ENCODE measurements at regions not wholly inside any gene's neighbourhood (a gene's known extent, or its start where the extent isn't known, plus 50 kb on each side); places are given as distances from the start of the nearest gene placed in this dataset.
"Not testable (repeated sequence)": the region's sequence is repeated elsewhere in the genome, so short reads cannot be mapped to it uniquely, and the experiment has no call there.

DNA sequence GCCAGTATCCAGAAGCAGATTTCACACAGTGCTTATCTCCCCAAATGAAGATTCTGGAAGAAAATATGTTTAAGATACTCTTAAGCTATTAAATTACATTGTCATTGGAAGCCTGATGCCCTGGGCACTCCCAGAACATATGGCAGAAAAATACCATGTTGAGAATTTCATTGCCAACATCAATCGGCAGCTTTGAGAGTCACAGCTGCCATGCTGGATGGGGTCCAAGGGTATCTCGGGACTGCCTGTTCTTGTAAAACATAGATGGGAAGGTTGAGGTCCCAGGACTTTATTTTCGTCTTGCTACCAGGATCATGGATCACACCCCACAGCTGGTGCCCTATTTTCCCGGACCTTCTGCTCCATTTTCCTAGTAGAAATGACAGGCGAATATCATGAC is 632.5 kb downstream of the SUCLG1 start:
- Histone ChIP-seq H3K36me3 (ENCODE audit: control insufficient read depth in 2 of 3, insufficient read depth in 3 of 3, low read length in 3 of 3) (no peaks in the 10 kb centered on the region), H3K9me3 (ENCODE audit: control insufficient read depth in 2 of 3, low read length in 3 of 3) (no peaks in the 10 kb centered on the region), H3K4me3 (ENCODE audit: low read length) (no peak overlapping the region), H3K27ac (ENCODE audit: low read depth, low read length) (no peak overlapping the region), H3K27me3 (ENCODE audit: control insufficient read depth in 2 of 2, insufficient read depth in 2 of 2, low read length in 2 of 2) (no peaks in the 10 kb centered on the region), H3K4me1 (ENCODE audit: control insufficient read depth in 2 of 2, insufficient read depth in 2 of 2, low read length in 2 of 2) (no peaks in the 10 kb centered on the region)
- no peak overlapping the region for H3K27ac Mint-ChIP-seq
- no peaks in the 10 kb centered on the region for H3K36me3 Mint-ChIP-seq
- H3K27me3 Mint-ChIP-seq: peaks cover 0 to 7% (median 0%) of the 10 kb centered on the region in 5 donors
- H3K9me3 Mint-ChIP-seq: peaks cover 0 to 6% (median 0%) of the 10 kb centered on the region in 11 donors
- POLR2A ChIA-PET: no interaction called here
- intact Hi-C loops (cut with micrococcal nuclease): no loop called here
- DNase-seq (no peak), ATAC-seq (no peak)
- no peak overlapping the region for H3K4me3 Mint-ChIP-seq
- CTCF ChIA-PET: no interaction called here
- H3K4me1 Mint-ChIP-seq: no peaks in the 10 kb centered on the region

DNA sequence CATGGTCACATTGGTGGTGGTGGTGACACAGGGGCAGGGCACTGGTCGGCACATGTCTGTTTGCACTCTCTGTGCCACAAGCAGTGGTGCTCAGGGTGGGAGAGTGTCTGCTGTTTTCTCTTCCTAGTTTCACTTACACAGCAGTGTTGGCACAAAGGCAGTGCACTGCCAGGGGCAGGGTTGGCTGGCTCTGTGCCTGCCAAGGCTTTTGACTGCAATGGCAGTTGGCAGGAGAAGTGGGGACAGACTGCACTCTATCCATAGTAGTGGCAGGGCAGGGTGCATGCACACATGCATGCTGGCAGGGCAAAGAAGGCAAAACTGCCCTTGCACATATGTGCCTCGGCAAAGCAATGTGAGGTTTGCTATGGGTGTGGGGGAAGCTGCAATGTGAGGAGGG is 635.9 kb downstream of the SUCLG1 start:
- Histone ChIP-seq H3K27me3 (ENCODE audit: control insufficient read depth in 2 of 2, insufficient read depth in 2 of 2, low read length in 2 of 2) (no peaks in the 10 kb centered on the region), H3K4me1 (ENCODE audit: control insufficient read depth in 2 of 2, insufficient read depth in 2 of 2, low read length in 2 of 2) (no peaks in the 10 kb centered on the region), H3K9me3 (ENCODE audit: control insufficient read depth in 2 of 3, low read length in 3 of 3) (no peaks in the 10 kb centered on the region), H3K4me3 (ENCODE audit: low read length) (no peak overlapping the region), H3K36me3 (ENCODE audit: control insufficient read depth in 2 of 3, insufficient read depth in 3 of 3, low read length in 3 of 3) (no peaks in the 10 kb centered on the region), H3K27ac (ENCODE audit: low read depth, low read length) (no peak overlapping the region)
- Mint-ChIP-seq H3K27me3 (peaks cover 0 to 7% (median 0%) of the 10 kb centered on the region in 5 donors), H3K36me3 (no peaks in the 10 kb centered on the region), H3K4me1 (no peaks in the 10 kb centered on the region), H3K9me3 (peaks cover 0 to 6% (median 0%) of the 10 kb centered on the region in 11 donors), H3K4me3 (no peak overlapping the region), H3K27ac (no peak overlapping the region)
- DNase-seq: no peak
- ChIA-PET CTCF (no interaction called here), POLR2A (no interaction called here)
- ATAC-seq: no peak
- intact Hi-C loops (cut with micrococcal nuclease): no loop called here

DNA sequence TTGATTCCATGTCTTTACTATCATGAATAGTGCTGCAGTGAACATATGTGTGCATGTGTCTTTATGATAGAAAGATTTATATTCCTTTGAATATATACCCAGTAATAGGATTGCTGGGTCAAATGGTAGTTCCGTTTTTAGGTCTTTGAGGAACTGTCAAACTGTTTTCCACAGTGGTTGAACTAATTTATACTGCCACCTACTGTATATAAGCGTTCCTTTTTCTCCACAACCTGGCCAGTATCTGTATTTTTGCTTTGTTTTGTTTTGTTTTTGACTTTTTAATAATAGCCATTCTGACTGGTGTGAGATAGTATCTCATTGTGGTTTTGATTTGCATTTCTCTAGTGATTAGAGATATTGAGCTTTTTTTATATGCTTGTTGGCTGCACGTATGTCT is 641.6 kb downstream of the SUCLG1 start:
- CTCF ChIA-PET: no interaction called here
- no peaks in the 10 kb centered on the region for H3K27me3 Mint-ChIP-seq

DNA sequence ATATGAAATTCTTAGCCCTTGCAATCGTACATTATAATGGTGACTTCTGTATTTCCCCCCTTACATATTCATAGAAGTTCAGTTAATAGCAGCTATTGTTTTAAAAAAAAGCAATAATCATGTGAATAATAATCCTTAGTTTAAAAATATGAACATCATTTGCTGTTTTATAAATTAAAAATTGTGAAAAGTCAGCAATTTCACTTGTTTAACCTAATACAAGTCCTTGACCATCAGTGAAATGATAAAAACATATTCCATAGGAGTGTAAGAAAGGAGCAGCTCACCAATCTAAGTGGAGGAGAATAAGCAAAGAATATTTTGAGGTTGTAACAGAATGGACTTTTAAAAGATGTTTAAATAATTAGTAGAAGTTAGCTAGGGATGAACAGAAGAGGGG is 650.2 kb downstream of the SUCLG1 start:
- no peak overlapping the region for H3K4me3 Mint-ChIP-seq
- ChIA-PET POLR2A (no interaction called here), CTCF (no interaction called here)
- intact Hi-C loops (cut with micrococcal nuclease): no loop called here
- no peak for ATAC-seq
- no peak for DNase-seq
- no peaks in the 10 kb centered on the region for H3K4me1 ChIP-seq (ENCODE audit: control insufficient read depth in 2 of 2, insufficient read depth in 2 of 2, low read length in 2 of 2)
- no peaks in the 10 kb centered on the region for H3K4me1 Mint-ChIP-seq
- H3K36me3 Mint-ChIP-seq: no peaks in the 10 kb centered on the region
- peaks cover 0 to 6% (median 0%) of the 10 kb centered on the region in 11 donors for H3K9me3 Mint-ChIP-seq
- no peaks in the 10 kb centered on the region for H3K36me3 ChIP-seq (ENCODE audit: control insufficient read depth in 2 of 3, insufficient read depth in 3 of 3, low read length in 3 of 3)
- peaks cover 0 to 5% (median 0%) of the 10 kb centered on the region in 5 donors for H3K27me3 Mint-ChIP-seq
- no peaks in the 10 kb centered on the region for H3K9me3 ChIP-seq (ENCODE audit: control insufficient read depth in 2 of 3, low read length in 3 of 3)
- H3K4me3 ChIP-seq (ENCODE audit: low read length): no peak overlapping the region
- no peak overlapping the region for H3K27ac Mint-ChIP-seq
- H3K27ac ChIP-seq (ENCODE audit: low read depth, low read length): no peak overlapping the region
- no peaks in the 10 kb centered on the region for H3K27me3 ChIP-seq (ENCODE audit: control insufficient read depth in 2 of 2, insufficient read depth in 2 of 2, low read length in 2 of 2)

More for the DNA sequence above, 641.6 kb downstream of the SUCLG1 start:
- Mint-ChIP-seq H3K9me3 (peaks cover 0 to 6% (median 0%) of the 10 kb centered on the region in 11 donors), H3K36me3 (no peaks in the 10 kb centered on the region), H3K4me3 (no peak overlapping the region), H3K4me1 (no peaks in the 10 kb centered on the region), H3K27ac (no peak overlapping the region)
- Histone ChIP-seq H3K9me3 (ENCODE audit: control insufficient read depth in 2 of 3, low read length in 3 of 3) (no peaks in the 10 kb centered on the region), H3K4me3 (ENCODE audit: low read length) (no peak overlapping the region), H3K27me3 (ENCODE audit: control insufficient read depth in 2 of 2, insufficient read depth in 2 of 2, low read length in 2 of 2) (no peaks in the 10 kb centered on the region), H3K27ac (ENCODE audit: low read depth, low read length) (no peak overlapping the region), H3K4me1 (ENCODE audit: control insufficient read depth in 2 of 2, insufficient read depth in 2 of 2, low read length in 2 of 2) (no peaks in the 10 kb centered on the region), H3K36me3 (ENCODE audit: control insufficient read depth in 2 of 3, insufficient read depth in 3 of 3, low read length in 3 of 3) (no peaks in the 10 kb centered on the region)
- ATAC-seq (no peak), DNase-seq (no peak)
- intact Hi-C loops (cut with micrococcal nuclease): no loop called here
- POLR2A ChIA-PET: no interaction called here

DNA sequence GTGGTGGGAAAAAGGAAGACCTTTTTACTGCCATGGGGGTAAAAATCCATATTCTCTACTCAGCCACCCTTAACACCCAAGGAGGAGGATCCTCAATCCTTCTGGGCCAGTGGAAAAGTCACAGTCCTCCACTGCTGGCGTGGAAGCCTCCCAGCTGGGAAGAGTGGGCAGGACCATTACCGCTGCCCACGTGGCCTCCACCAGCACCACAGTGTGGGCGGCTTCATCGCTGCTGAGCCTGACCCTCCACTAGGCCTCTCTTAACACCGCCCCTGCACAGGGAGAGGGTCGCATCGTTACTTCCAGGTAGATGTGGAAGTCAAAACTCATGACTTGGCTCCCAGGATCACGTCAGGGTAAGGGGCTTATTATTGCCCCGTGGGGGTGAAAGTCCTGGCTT is 656.5 kb downstream of the SUCLG1 start:
- ATAC-seq (no peak), DNase-seq (no peak)
- Histone ChIP-seq H3K27me3 (ENCODE audit: control insufficient read depth in 2 of 2, insufficient read depth in 2 of 2, low read length in 2 of 2) (no peaks in the 10 kb centered on the region), H3K36me3 (ENCODE audit: control insufficient read depth in 2 of 3, insufficient read depth in 3 of 3, low read length in 3 of 3) (no peaks in the 10 kb centered on the region), H3K9me3 (ENCODE audit: control insufficient read depth in 2 of 3, low read length in 3 of 3) (no peaks in the 10 kb centered on the region), H3K4me3 (ENCODE audit: low read length) (no peak overlapping the region), H3K27ac (ENCODE audit: low read depth, low read length) (no peak overlapping the region), H3K4me1 (ENCODE audit: control insufficient read depth in 2 of 2, insufficient read depth in 2 of 2, low read length in 2 of 2) (no peaks in the 10 kb centered on the region)
- Mint-ChIP-seq H3K36me3 (no peaks in the 10 kb centered on the region), H3K4me3 (no peak overlapping the region), H3K27ac (no peak overlapping the region), H3K27me3 (peaks cover 0 to 5% (median 0%) of the 10 kb centered on the region in 5 donors), H3K4me1 (no peaks in the 10 kb centered on the region), H3K9me3 (peaks cover 0 to 10% (median 0%) of the 10 kb centered on the region in 11 donors)
- POLR2A ChIA-PET: no interaction called here
- CTCF ChIA-PET: no interaction called here
- intact Hi-C loops (cut with micrococcal nuclease): no loop called here

DNA sequence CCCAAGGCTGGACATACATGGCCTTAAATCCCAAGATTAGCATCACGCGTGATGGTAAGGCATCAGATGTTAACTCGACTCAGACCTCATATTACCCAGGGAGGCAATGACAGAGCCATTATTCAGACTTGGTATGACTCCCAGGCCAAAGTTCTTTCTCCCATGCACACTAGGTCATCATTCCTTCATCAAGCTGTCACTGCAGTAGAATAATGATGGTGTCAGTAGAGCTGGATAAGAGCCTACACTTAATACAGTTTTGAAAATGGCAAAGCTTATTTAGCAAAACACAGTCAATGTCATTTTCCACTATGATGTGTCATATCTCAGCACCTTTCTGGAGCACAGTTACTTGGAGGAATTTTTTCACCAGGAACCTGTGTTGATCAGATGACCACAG is 663.3 kb downstream of the SUCLG1 start:
- Mint-ChIP-seq H3K4me1 (no peaks in the 10 kb centered on the region), H3K27ac (no peak overlapping the region), H3K36me3 (no peaks in the 10 kb centered on the region), H3K9me3 (peaks cover 0 to 11% (median 0%) of the 10 kb centered on the region in 11 donors), H3K27me3 (peaks cover 0 to 5% (median 0%) of the 10 kb centered on the region in 5 donors), H3K4me3 (no peak overlapping the region)
- DNase-seq (no peak), ATAC-seq (no peak)
- Histone ChIP-seq H3K36me3 (ENCODE audit: control insufficient read depth in 2 of 3, insufficient read depth in 3 of 3, low read length in 3 of 3) (no peaks in the 10 kb centered on the region), H3K27me3 (ENCODE audit: control insufficient read depth in 2 of 2, insufficient read depth in 2 of 2, low read length in 2 of 2) (no peaks in the 10 kb centered on the region), H3K9me3 (ENCODE audit: control insufficient read depth in 2 of 3, low read length in 3 of 3) (no peaks in the 10 kb centered on the region), H3K4me1 (ENCODE audit: control insufficient read depth in 2 of 2, insufficient read depth in 2 of 2, low read length in 2 of 2) (no peaks in the 10 kb centered on the region), H3K4me3 (ENCODE audit: low read length) (no peak overlapping the region), H3K27ac (ENCODE audit: low read depth, low read length) (no peak overlapping the region)
- intact Hi-C loops (cut with micrococcal nuclease): no loop called here
- ChIA-PET CTCF (no interaction called here), POLR2A (no interaction called here)

DNA sequence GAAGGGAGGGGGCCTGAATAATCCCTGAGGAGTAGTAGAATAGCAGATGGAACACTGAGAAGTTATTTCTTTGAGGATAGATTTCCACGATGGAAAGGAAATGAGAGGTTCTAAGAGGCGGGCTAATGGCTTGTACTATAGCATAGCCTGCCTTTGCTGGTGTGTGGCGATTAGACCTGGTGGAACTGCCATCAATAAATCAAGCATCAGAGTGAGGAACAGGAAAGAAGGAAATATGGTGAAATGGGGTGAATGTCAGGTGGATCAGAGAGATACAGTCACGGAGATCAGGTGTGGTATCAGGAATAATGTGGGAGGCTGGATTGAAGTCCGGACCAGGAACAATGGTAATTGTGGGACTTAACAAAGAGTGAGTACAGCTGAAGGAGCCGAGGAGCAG is 668.6 kb downstream of the SUCLG1 start:
- H3K4me3 Mint-ChIP-seq; ATAC-seq; H3K9me3 Mint-ChIP-seq; H3K9me3 ChIP-seq (ENCODE audit: control insufficient read depth in 2 of 3, low read length in 3 of 3); H3K27me3 Mint-ChIP-seq; CTCF ChIA-PET; H3K36me3 ChIP-seq (ENCODE audit: control insufficient read depth in 2 of 3, insufficient read depth in 3 of 3, low read length in 3 of 3); H3K36me3 Mint-ChIP-seq; H3K27ac Mint-ChIP-seq; H3K4me1 Mint-ChIP-seq; POLR2A ChIA-PET; intact Hi-C loops (cut with micrococcal nuclease); H3K27me3 ChIP-seq (ENCODE audit: control insufficient read depth in 2 of 2, insufficient read depth in 2 of 2, low read length in 2 of 2); DNase-seq; H3K27ac ChIP-seq (ENCODE audit: low read depth, low read length); H3K4me1 ChIP-seq (ENCODE audit: control insufficient read depth in 2 of 2, insufficient read depth in 2 of 2, low read length in 2 of 2); H3K4me3 ChIP-seq (ENCODE audit: low read length): not testable (repeated sequence)
